Loucy (cell line): ENCODE measurements at regions not wholly inside any gene's neighbourhood (a gene's known extent, or its start where the extent isn't known, plus 50 kb on each side); places are given as distances from the start of the nearest gene placed in this dataset.

ENCODE experiments used
- H2AFZ ChIP-seq: fragments of 200-600 bp; sonication (generic); 2 replicates; pipeline ENCODE4 v1.6.0; 2016; ENCODE audit warnings: antibody characterized with exemption, mild to moderate bottlenecking, low read length, moderate library complexity
- H3F3A ChIP-seq: fragments of 200-600 bp; 2 replicates; pipeline ENCODE4 v1.6.0; 2016; ENCODE audit warnings: antibody characterized with exemption, low read depth, mild to moderate bottlenecking
- H3K27me3 ChIP-seq: fragments of 200-600 bp; sonication (generic); 2 replicates; pipeline ENCODE4 v1.6.1; 2014; ENCODE audit warnings: low read length, mild to moderate bottlenecking; ENCODE audit not compliant: insufficient read depth, poor library complexity, severe bottlenecking
- H3K36me3 ChIP-seq: fragments of 200-600 bp; sonication (generic); 2 replicates; pipeline ENCODE4 v1.6.1; 2016; ENCODE audit warnings: low read length; ENCODE audit not compliant: insufficient read depth
- H3K4me1 ChIP-seq: fragments of 200-600 bp; sonication (generic); 2 replicates; pipeline ENCODE4 v1.5.1; 2014; ENCODE audit warnings: low read length, mild to moderate bottlenecking; ENCODE audit not compliant: insufficient read depth, poor library complexity, severe bottlenecking
- H3K4me2 ChIP-seq: fragments of 200-600 bp; sonication (generic); 2 replicates; pipeline ENCODE4 v1.6.0; 2014; ENCODE audit warnings: antibody characterized with exemption, low read length, low read depth, mild to moderate bottlenecking; ENCODE audit not compliant: poor library complexity, severe bottlenecking
- H3K4me3 ChIP-seq: fragments of 200-600 bp; sonication (generic); 2 replicates; pipeline ENCODE4 v1.5.1; 2014; ENCODE audit warnings: low read length, mild to moderate bottlenecking, mixed read lengths; ENCODE audit not compliant: poor library complexity, severe bottlenecking
- H3K79me2 ChIP-seq: fragments of 200-600 bp; sonication (generic); 2 replicates; pipeline ENCODE4 v1.6.1; 2014; ENCODE audit warnings: low read length; ENCODE audit not compliant: insufficient read depth
- H3K9ac ChIP-seq: fragments of 200-600 bp; sonication (generic); 2 replicates; pipeline ENCODE4 v1.6.0; 2014; ENCODE audit warnings: mild to moderate bottlenecking, low read depth, low read length, moderate library complexity; ENCODE audit not compliant: poor library complexity, severe bottlenecking
- H3K9me2 ChIP-seq: fragments of 200-600 bp; sonication (generic); replicated peaks from 2 replicates; pipeline ENCODE4 v1.6.1; 2016; ENCODE audit warnings: low read depth, low read length, mixed read lengths
- H3K9me3 ChIP-seq: fragments of 200-600 bp; sonication (generic); 2 replicates; pipeline ENCODE4 v1.6.1; 2014; ENCODE audit warnings: mild to moderate bottlenecking, antibody characterized with exemption, low read length, low read depth; ENCODE audit not compliant: insufficient read depth
- H4K20me1 ChIP-seq: fragments of 200-600 bp; sonication (generic); 2 replicates; pipeline ENCODE4 v1.6.0; 2014; ENCODE audit warnings: antibody characterized with exemption, low read length, mild to moderate bottlenecking; ENCODE audit not compliant: insufficient read depth, poor library complexity, severe bottlenecking
- EZH2phosphoT487 ChIP-seq: fragments of 200-600 bp; IDR thresholded peaks from 2 replicates; pipeline ENCODE4 v1.6.1; 2018; ENCODE audit warnings: antibody characterized with exemption, mild to moderate bottlenecking, moderate library complexity, borderline replicate concordance
- TF ChIP-seq, protein P1 (sequence below): fragments of 200-600 bp; sonication (generic); conservative IDR thresholded peaks from 2 replicates; pipeline ENCODE4 v1.5.1; 2014; ENCODE audit warnings: mild to moderate bottlenecking, antibody characterized with exemption, low read length

DNA sequence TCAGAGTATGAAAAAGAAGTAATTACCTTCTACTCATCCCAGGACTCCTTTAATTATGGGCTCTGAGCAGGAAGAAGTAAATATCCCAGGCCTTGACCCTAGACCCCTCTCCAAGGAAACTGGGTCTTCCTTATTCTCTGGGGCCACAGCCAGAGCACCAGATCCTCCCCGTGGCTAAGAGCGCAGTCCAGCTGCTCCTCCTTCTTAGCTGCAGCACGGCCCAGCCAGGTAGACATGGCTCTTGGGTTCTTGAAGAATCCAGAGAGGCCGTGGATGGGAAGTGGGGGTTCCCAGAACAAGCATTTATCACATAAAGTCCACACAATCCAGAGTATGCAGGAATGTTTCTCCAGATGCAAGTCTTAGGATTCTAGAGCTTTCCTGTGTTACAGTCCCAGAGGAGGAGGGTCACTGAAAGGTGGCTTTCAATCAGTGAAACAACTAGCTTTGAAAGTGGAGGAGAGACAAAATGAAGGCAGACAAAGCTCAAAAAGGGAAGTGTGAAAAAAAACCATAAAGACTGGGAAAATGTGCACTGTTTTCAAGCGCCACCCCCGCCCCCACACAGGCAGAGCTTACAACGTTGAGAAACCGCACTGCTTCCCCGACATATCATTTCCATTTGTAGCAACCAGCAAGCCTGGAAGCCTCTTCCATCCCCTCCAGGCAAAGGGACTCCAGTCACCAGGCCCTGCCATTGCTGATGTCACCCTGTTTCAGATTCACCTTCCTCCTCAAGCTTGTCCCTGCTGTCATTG lies 396.5 kb upstream of the MKI67 start:
- Histone ChIP-seq H3K9me2 (no peaks in the 10 kb centered on the region), H3K9me3 (no peaks in the 10 kb centered on the region), H2AFZ (no peak overlapping the region), H3K79me2 (no peaks in the 10 kb centered on the region), H3K4me3 (no peak overlapping the region), H3F3A (no peaks in the 10 kb centered on the region), H4K20me1 (no peaks in the 10 kb centered on the region), H3K9ac (no peak overlapping the region), H3K4me1 (no peaks in the 10 kb centered on the region), H3K27me3 (no peaks in the 10 kb centered on the region), H3K4me2 (no peak overlapping the region), H3K36me3 (no peaks in the 10 kb centered on the region)
- TF ChIP-seq, protein P1, sequence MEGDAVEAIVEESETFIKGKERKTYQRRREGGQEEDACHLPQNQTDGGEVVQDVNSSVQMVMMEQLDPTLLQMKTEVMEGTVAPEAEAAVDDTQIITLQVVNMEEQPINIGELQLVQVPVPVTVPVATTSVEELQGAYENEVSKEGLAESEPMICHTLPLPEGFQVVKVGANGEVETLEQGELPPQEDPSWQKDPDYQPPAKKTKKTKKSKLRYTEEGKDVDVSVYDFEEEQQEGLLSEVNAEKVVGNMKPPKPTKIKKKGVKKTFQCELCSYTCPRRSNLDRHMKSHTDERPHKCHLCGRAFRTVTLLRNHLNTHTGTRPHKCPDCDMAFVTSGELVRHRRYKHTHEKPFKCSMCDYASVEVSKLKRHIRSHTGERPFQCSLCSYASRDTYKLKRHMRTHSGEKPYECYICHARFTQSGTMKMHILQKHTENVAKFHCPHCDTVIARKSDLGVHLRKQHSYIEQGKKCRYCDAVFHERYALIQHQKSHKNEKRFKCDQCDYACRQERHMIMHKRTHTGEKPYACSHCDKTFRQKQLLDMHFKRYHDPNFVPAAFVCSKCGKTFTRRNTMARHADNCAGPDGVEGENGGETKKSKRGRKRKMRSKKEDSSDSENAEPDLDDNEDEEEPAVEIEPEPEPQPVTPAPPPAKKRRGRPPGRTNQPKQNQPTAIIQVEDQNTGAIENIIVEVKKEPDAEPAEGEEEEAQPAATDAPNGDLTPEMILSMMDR, result no peak
- no peak for TF ChIP-seq EZH2phosphoT487

DNA sequence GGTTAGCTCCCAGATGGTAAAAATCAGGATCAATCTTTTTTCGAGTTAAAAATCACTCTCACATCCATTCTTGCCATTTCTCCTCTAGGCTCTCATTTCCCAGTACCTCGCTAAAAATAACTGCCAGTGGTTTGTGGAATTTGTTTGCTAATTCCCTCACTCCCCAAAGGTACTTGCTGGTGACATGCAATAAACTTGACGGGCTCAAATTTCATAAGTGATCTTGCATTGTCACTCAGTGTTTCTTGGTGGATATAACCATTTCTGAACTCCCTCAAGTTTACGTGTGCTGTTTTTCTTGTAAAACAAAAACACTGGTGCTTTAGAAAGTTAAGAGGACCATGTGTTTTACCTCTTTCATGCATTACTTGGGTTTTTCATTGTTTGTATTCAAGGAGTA lies 399.2 kb upstream of the MKI67 start:
- no peaks in the 10 kb centered on the region for H3K9me3 ChIP-seq
- H3K4me3 ChIP-seq, result no peak overlapping the region
- H3K4me2 ChIP-seq, result no peak overlapping the region
- H3F3A ChIP-seq, result no peaks in the 10 kb centered on the region
- H3K9ac ChIP-seq, result no peak overlapping the region
- H4K20me1 ChIP-seq, result no peaks in the 10 kb centered on the region
- H3K9me2 ChIP-seq, result no peaks in the 10 kb centered on the region
- TF ChIP-seq, protein P1, result no peak
- TF ChIP-seq EZH2phosphoT487, result no peak
- H3K4me1 ChIP-seq, result no peaks in the 10 kb centered on the region
- H3K27me3 ChIP-seq, result no peaks in the 10 kb centered on the region
- no peaks in the 10 kb centered on the region for H3K36me3 ChIP-seq
- H2AFZ ChIP-seq, result no peak overlapping the region
- H3K79me2 ChIP-seq, result no peaks in the 10 kb centered on the region

- TF ChIP-seq, protein P1, result no peak
- no peak for TF ChIP-seq EZH2phosphoT487
- no peaks in the 10 kb centered on the region for H3K36me3 ChIP-seq
- no peaks in the 10 kb centered on the region for H3K27me3 ChIP-seq
- no peak overlapping the region for H3K4me3 ChIP-seq
- no peak overlapping the region for H3K4me2 ChIP-seq
- H3K9me3 ChIP-seq, result no peaks in the 10 kb centered on the region
- no peak overlapping the region for H2AFZ ChIP-seq
- no peaks in the 10 kb centered on the region for H3K79me2 ChIP-seq
- no peaks in the 10 kb centered on the region for H3K4me1 ChIP-seq
- no peaks in the 10 kb centered on the region for H4K20me1 ChIP-seq
- no peaks in the 10 kb centered on the region for H3K9me2 ChIP-seq
- no peaks in the 10 kb centered on the region for H3F3A ChIP-seq
- H3K9ac ChIP-seq, result no peak overlapping the region
These were observed 399.7 kb upstream of the MKI67 start for GRCh38 chr10:128525936-128526335.
